GM12891 (cell line): ENCODE measurements at regions not wholly inside any gene's neighbourhood (a gene's known extent, or its start where the extent isn't known, plus 50 kb on each side); places are given as distances from the start of the nearest gene placed in this dataset.
"Not testable (repeated sequence)": the region's sequence is repeated elsewhere in the genome, so short reads cannot be mapped to it uniquely, and the experiment has no call there.

Experiments used
- DNase-seq: peaks from one replicate; pipeline ENCODE4 v3.0.0; 2011; ENCODE audit warnings: low spot score; ENCODE audit not compliant: insufficient read length
- FAIRE-seq: peaks from 2 replicates; lab custom pipeline; 2011; peaks lifted over from hg19 to GRCh38; lab: Jason Lieb, UNC
- PAX5 ChIP-seq: IDR thresholded peaks from 2 replicates; pipeline ENCODE4 v1.6.1; 2011; ENCODE audit warnings: low read length, moderate library complexity, mild to moderate bottlenecking; ENCODE audit not compliant: insufficient read depth, severe bottlenecking
- POLR2A ChIP-seq: IDR thresholded peaks from 2 replicates; pipeline ENCODE4 v1.6.1; 2011; ENCODE audit warnings: low read depth, low read length, control low read depth
- POLR2AphosphoS5 ChIP-seq: IDR thresholded peaks from 2 replicates; pipeline ENCODE4 v1.6.1; 2011; ENCODE audit warnings: low read depth, low read length, control low read depth
- POU2F2 ChIP-seq: IDR thresholded peaks from 2 replicates; pipeline ENCODE4 v1.6.1; 2011; ENCODE audit warnings: low read depth, mild to moderate bottlenecking, control low read depth, low read length, moderate library complexity
- SPI1 ChIP-seq: IDR thresholded peaks from 2 replicates; pipeline ENCODE4 v1.6.1; 2011; ENCODE audit warnings: low read depth, low read length, control low read depth
- TAF1 ChIP-seq: IDR thresholded peaks from 2 replicates; pipeline ENCODE4 v1.6.1; 2011; ENCODE audit warnings: low read depth, low read length, control low read depth

GRCh38 chr5:3449481-3449880 is 146.2 kb upstream of the IRX1 start:
- DNase-seq (no peak), FAIRE-seq (no peak)
- TF ChIP-seq POU2F2, result no peak
- no peak for TF ChIP-seq SPI1
- no peak for TF ChIP-seq POLR2A
- TF ChIP-seq PAX5, result no peak
- no peak for TF ChIP-seq POLR2AphosphoS5
- TF ChIP-seq TAF1, result no peak

- no peak for TF ChIP-seq POLR2AphosphoS5
- TF ChIP-seq POLR2A, result no peak
- no peak for TF ChIP-seq TAF1
- TF ChIP-seq POU2F2, result no peak
- TF ChIP-seq PAX5, result no peak
- no peak for TF ChIP-seq SPI1
- no peak for FAIRE-seq
- DNase-seq, result no peak
These were observed 149.2 kb upstream of the IRX1 start for GRCh38 chr5:3446410-3446809.

- FAIRE-seq, DNase-seq: not testable (repeated sequence)
These were observed 150.1 kb upstream of the IRX1 start for GRCh38 chr5:3445517-3445916.

- FAIRE-seq, result no peak
- TF ChIP-seq POLR2AphosphoS5 (no peak), POLR2A (no peak), PAX5 (no peak), SPI1 (no peak), TAF1 (no peak), POU2F2 (no peak)
- no peak for DNase-seq
These were observed 163.5 kb upstream of the IRX1 start for GRCh38 chr5:3432135-3432534.

GRCh38 chr5:3430691-3431090 is 164.9 kb upstream of the IRX1 start:
- FAIRE-seq (no peak), DNase-seq (no peak)
- TF ChIP-seq POLR2AphosphoS5 (no peak), POLR2A (no peak), SPI1 (no peak), PAX5 (no peak), TAF1 (no peak), POU2F2 (no peak)

- TF ChIP-seq PAX5, result no peak
- TF ChIP-seq POLR2A, result no peak
- no peak for TF ChIP-seq POLR2AphosphoS5
- TF ChIP-seq POU2F2, result no peak
- TF ChIP-seq SPI1, result no peak
- no peak for TF ChIP-seq TAF1
- no peak for FAIRE-seq
- DNase-seq, result no peak
These were observed 165.7 kb upstream of the IRX1 start for GRCh38 chr5:3429962-3430361.

GRCh38 chr5:3428334-3428733 is 167.3 kb upstream of the IRX1 start:
- DNase-seq (no peak), FAIRE-seq (no peak)
- no peak for TF ChIP-seq SPI1
- no peak for TF ChIP-seq TAF1
- no peak for TF ChIP-seq POU2F2
- TF ChIP-seq POLR2A, result no peak
- TF ChIP-seq PAX5, result no peak
- TF ChIP-seq POLR2AphosphoS5, result no peak

- FAIRE-seq, result no peak
- DNase-seq, result no peak
- no peak for TF ChIP-seq PAX5
- TF ChIP-seq TAF1, result no peak
- no peak for TF ChIP-seq POLR2AphosphoS5
- no peak for TF ChIP-seq POU2F2
- no peak for TF ChIP-seq SPI1
- no peak for TF ChIP-seq POLR2A
These were observed 170.7 kb upstream of the IRX1 start for GRCh38 chr5:3424946-3425345.

GRCh38 chr5:3417376-3417943 is 178.2 kb upstream of the IRX1 start:
- FAIRE-seq (no peak), DNase-seq (no peak)
- TF ChIP-seq PAX5 (no peak), POU2F2 (no peak), TAF1 (no peak), SPI1 (no peak), POLR2A (no peak), POLR2AphosphoS5 (no peak)

GRCh38 chr5:3414371-3414770 is 181.3 kb upstream of the IRX1 start:
- TF ChIP-seq POU2F2, result no peak
- TF ChIP-seq SPI1, result no peak
- TF ChIP-seq POLR2AphosphoS5, result no peak
- no peak for TF ChIP-seq PAX5
- no peak for TF ChIP-seq TAF1
- TF ChIP-seq POLR2A, result no peak
- FAIRE-seq (no peak), DNase-seq (no peak)

GRCh38 chr5:3412146-3412545 is 183.5 kb upstream of the IRX1 start:
- DNase-seq (no peak), FAIRE-seq (no peak)
- no peak for TF ChIP-seq POU2F2
- no peak for TF ChIP-seq SPI1
- no peak for TF ChIP-seq TAF1
- no peak for TF ChIP-seq PAX5
- TF ChIP-seq POLR2A, result no peak
- TF ChIP-seq POLR2AphosphoS5, result no peak
